ENCODE measurements at regions not wholly inside any gene's neighbourhood (a gene's known extent, or its start where the extent isn't known, plus 50 kb on each side); places are given as distances from the start of the nearest gene placed in this dataset.

GRCh38 chr2:180890781-180891180, 89.6 kb upstream of the UBE2E3 start:
- no peak for TF ChIP-seq CTCF (IDR thresholded peaks at IDR 0.05; ENCODE audit: poor library complexity, severe bottlenecking)
- no peak for TF ChIP-seq EZH2 (IDR thresholded peaks at IDR 0.05; ENCODE audit: borderline replicate concordance, insufficient read depth, low read length, poor library complexity, severe bottlenecking)
- TF ChIP-seq POLR2AphosphoS5 (IDR thresholded peaks at IDR 0.05), result no peak
- no peak for TF ChIP-seq RAD21 (conservative IDR thresholded peaks at IDR 0.05)
- TF ChIP-seq SMC3 (conservative IDR thresholded peaks at IDR 0.05; ENCODE audit: poor library complexity), result no peak

All from neural cell (in vitro differentiated cells).